Neural progenitor cell (in vitro differentiated cells): ENCODE measurements at regions not wholly inside any gene's neighbourhood (a gene's known extent, or its start where the extent isn't known, plus 50 kb on each side); places are given as distances from the start of the nearest gene placed in this dataset.

Source experiments
- DNase-seq: peaks from one replicate; pipeline ENCODE4 v3.0.0-alpha.2; 2016; ENCODE audit warnings: low spot score
- H2AFZ ChIP-seq: fragments of 200-600 bp; sonication (generic); replicated peaks from 2 replicates; pipeline ENCODE4 v1.6.1; 2016; ENCODE audit warnings: antibody characterized with exemption
- H3F3A ChIP-seq: fragments of 200-600 bp; sonication (generic); 2 replicates; pipeline ENCODE4 v1.6.1; 2016; ENCODE audit warnings: antibody characterized with exemption, low read depth
- H3K27ac ChIP-seq: fragments of 200-600 bp; sonication (generic); 2 replicates; pipeline ENCODE4 v1.5.1; 2016; ENCODE audit warnings: mild to moderate bottlenecking
- H3K27me3 ChIP-seq: fragments of 200-600 bp; sonication (generic); 2 replicates; pipeline ENCODE4 v1.6.1; 2016; ENCODE audit warnings: mild to moderate bottlenecking, moderate library complexity
- H3K36me3 ChIP-seq: fragments of 200-600 bp; sonication (generic); 2 replicates; pipeline ENCODE4 v1.5.1; 2016
- H3K4me1 ChIP-seq: fragments of 200-600 bp; sonication (generic); 2 replicates; pipeline ENCODE4 v1.6.1; 2016; ENCODE audit warnings: mixed run types
- H3K4me2 ChIP-seq: fragments of 200-600 bp; sonication (generic); 2 replicates; pipeline ENCODE4 v1.6.1; 2016
- H3K4me3 ChIP-seq: fragments of 200-600 bp; sonication (generic); 2 replicates; pipeline ENCODE4 v1.5.1; 2016
- H3K79me2 ChIP-seq: fragments of 200-600 bp; sonication (generic); 2 replicates; pipeline ENCODE4 v1.6.1; 2016; ENCODE audit warnings: low read depth
- H3K9ac ChIP-seq: fragments of 200-600 bp; sonication (generic); 2 replicates; pipeline ENCODE4 v1.6.1; 2016
- H3K9me3 ChIP-seq: fragments of 200-600 bp; sonication (generic); 2 replicates; pipeline ENCODE4 v1.5.1; 2016; ENCODE audit warnings: low read depth
- H4K20me1 ChIP-seq: fragments of 200-600 bp; sonication (generic); 2 replicates; pipeline ENCODE4 v1.6.1; 2016; ENCODE audit warnings: low read depth
- H3K27ac Mint-ChIP-seq: 3 replicates; pipeline ENCODE4 v1.8.0; 2021; ENCODE audit warnings: mixed read lengths
- H3K27me3 Mint-ChIP-seq: 2 replicates; pipeline ENCODE4 v1.8.0; 2022; ENCODE audit warnings: low read depth, mild to moderate bottlenecking, inconsistent platforms, moderate library complexity, mixed read lengths; ENCODE audit not compliant: insufficient read depth
- H3K36me3 Mint-ChIP-seq: 3 replicates; pipeline ENCODE4 v1.8.0; 2021; ENCODE audit warnings: mixed read lengths
- H3K4me1 Mint-ChIP-seq: 3 replicates; pipeline ENCODE4 v1.8.0; 2021; ENCODE audit warnings: mixed read lengths
- H3K4me3 Mint-ChIP-seq: 3 replicates; pipeline ENCODE4 v1.8.0; 2021; ENCODE audit warnings: mild to moderate bottlenecking, moderate library complexity, mixed read lengths
- H3K9me3 Mint-ChIP-seq: 3 replicates; pipeline ENCODE4 v1.8.0; 2020; ENCODE audit warnings: mixed read lengths
- CTCF ChIP-seq: fragments of 200-600 bp; sonication (generic); IDR thresholded peaks from 2 replicates; pipeline ENCODE4 v1.5.1; 2017; ENCODE audit warnings: antibody characterized with exemption, mild to moderate bottlenecking
- EZH2 ChIP-seq: fragments of 200-600 bp; sonication (generic); IDR thresholded peaks from 2 replicates; pipeline ENCODE4 v1.6.1; 2017; ENCODE audit warnings: antibody characterized with exemption, mild to moderate bottlenecking, moderate library complexity
- EZH2phosphoT487 ChIP-seq: fragments of 200-600 bp; sonication (generic); IDR thresholded peaks from 2 replicates; pipeline ENCODE4 v1.6.1; 2017; ENCODE audit warnings: antibody characterized with exemption

- H3K36me3 Mint-ChIP-seq: no peaks in the 10 kb centered on the region
- Histone ChIP-seq H3K27ac (no peak overlapping the region), H3K4me2 (no peak overlapping the region), H3K4me3 (no peak overlapping the region), H3K4me1 (no peaks in the 10 kb centered on the region), H3K36me3 (no peaks in the 10 kb centered on the region), H4K20me1 (no peaks in the 10 kb centered on the region), H3K9me3 (no peaks in the 10 kb centered on the region), H3K27me3 (no peaks in the 10 kb centered on the region), H3K9ac (no peak overlapping the region), H3F3A (no peaks in the 10 kb centered on the region), H2AFZ (no peak overlapping the region), H3K79me2 (no peaks in the 10 kb centered on the region)
- no peak overlapping the region for H3K27ac Mint-ChIP-seq
- H3K9me3 Mint-ChIP-seq: peaks cover 68% of the 10 kb centered on the region
- no peak for DNase-seq
- no peak for TF ChIP-seq CTCF
- TF ChIP-seq EZH2phosphoT487: no peak
- TF ChIP-seq EZH2: no peak
- peaks cover 6% of the 10 kb centered on the region for H3K27me3 Mint-ChIP-seq
- H3K4me1 Mint-ChIP-seq: no peaks in the 10 kb centered on the region
- no peak overlapping the region for H3K4me3 Mint-ChIP-seq
Measured at GRCh38 chr7:57339198-57339944, 110.6 kb upstream of the ZNF716 start.

DNA sequence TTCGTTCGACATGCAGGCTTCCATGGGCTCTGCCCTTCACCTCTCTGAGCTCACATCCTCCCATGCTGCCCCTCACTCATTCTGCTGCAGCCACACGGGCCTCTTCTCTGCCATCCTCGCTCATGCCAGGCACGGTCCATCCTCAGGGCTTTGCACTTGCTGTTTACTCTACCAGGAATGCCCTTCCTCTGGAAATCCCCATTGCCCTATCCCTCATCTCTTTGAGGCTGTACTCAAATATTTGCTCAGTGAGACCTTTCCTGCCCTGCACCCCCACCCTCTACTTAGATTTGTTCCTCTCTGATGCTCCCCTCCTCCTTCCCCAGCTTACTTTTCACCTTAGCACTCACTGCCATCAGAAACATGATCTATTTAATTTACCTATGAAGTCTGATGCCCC is 107.0 kb upstream of the ZNF716 start:
- H3K79me2 ChIP-seq: no peaks in the 10 kb centered on the region
- H3K4me3 ChIP-seq: no peak overlapping the region
- no peaks in the 10 kb centered on the region for H3K4me1 ChIP-seq
- H3K27ac ChIP-seq: no peak overlapping the region
- H3K27me3 ChIP-seq: no peaks in the 10 kb centered on the region
- Mint-ChIP-seq H3K9me3 (peaks cover 75% of the 10 kb centered on the region), H3K27ac (no peak overlapping the region), H3K4me3 (peak overlapping the region; percentile 27), H3K4me1 (no peaks in the 10 kb centered on the region), H3K27me3 (peaks cover 4% of the 10 kb centered on the region), H3K36me3 (no peaks in the 10 kb centered on the region)
- no peak for DNase-seq
- TF ChIP-seq CTCF: no peak
- no peak for TF ChIP-seq EZH2
- no peak for TF ChIP-seq EZH2phosphoT487
- H3K4me2 ChIP-seq: no peak overlapping the region
- H3K36me3 ChIP-seq: no peaks in the 10 kb centered on the region
- H3K9ac ChIP-seq: no peak overlapping the region
- H4K20me1 ChIP-seq: no peaks in the 10 kb centered on the region
- no peaks in the 10 kb centered on the region for H3K9me3 ChIP-seq
- no peak overlapping the region for H2AFZ ChIP-seq
- no peaks in the 10 kb centered on the region for H3F3A ChIP-seq

GRCh38 chr7:57343901-57344622 is 105.9 kb upstream of the ZNF716 start:
- Mint-ChIP-seq H3K9me3 (peaks cover 69% of the 10 kb centered on the region), H3K36me3 (no peaks in the 10 kb centered on the region), H3K27me3 (peaks cover 4% of the 10 kb centered on the region), H3K27ac (no peak overlapping the region), H3K4me3 (no peak overlapping the region), H3K4me1 (no peaks in the 10 kb centered on the region)
- H3K27ac ChIP-seq: no peak overlapping the region
- no peaks in the 10 kb centered on the region for H3K9me3 ChIP-seq
- no peak overlapping the region for H3K4me2 ChIP-seq
- no peak for DNase-seq
- H3K4me1 ChIP-seq: no peaks in the 10 kb centered on the region
- H2AFZ ChIP-seq: no peak overlapping the region
- H3K36me3 ChIP-seq: no peaks in the 10 kb centered on the region
- H3K27me3 ChIP-seq: no peaks in the 10 kb centered on the region
- no peaks in the 10 kb centered on the region for H3K79me2 ChIP-seq
- no peak overlapping the region for H3K9ac ChIP-seq
- H3K4me3 ChIP-seq: no peak overlapping the region
- H4K20me1 ChIP-seq: no peaks in the 10 kb centered on the region
- TF ChIP-seq EZH2: no peak
- TF ChIP-seq CTCF: no peak
- TF ChIP-seq EZH2phosphoT487: no peak
- H3F3A ChIP-seq: no peaks in the 10 kb centered on the region
